MCF 10A (cell line): ENCODE measurements at regions not wholly inside any gene's neighbourhood (a gene's known extent, or its start where the extent isn't known, plus 50 kb on each side); places are given as distances from the start of the nearest gene placed in this dataset.

ENCODE experiments used
- BruUV-seq: library from RNA; stranded (reverse); fragments of 400-500 nt; replicated peaks from 2 replicates; lab custom pipeline; 2021; lab: Mats Ljungman, UMichigan
- CTCF ChIA-PET: fragments of 300-600 bp; sonication (Branson Sonifier 250); formaldehyde crosslinking; extraction: SDS; loops from one replicate; lab custom pipeline; 2021; ENCODE audit warnings: antibody characterized with exemption, inconsistent platforms; lab: Yijun Ruan, JAX
- POLR2A ChIA-PET: fragments of 300-600, 350-650 bp; sonication (Branson Sonifier 250); formaldehyde crosslinking; extraction: SDS; loops from one replicate; lab custom pipeline; 2020; ENCODE audit warnings: antibody characterized with exemption, inconsistent platforms; lab: Yijun Ruan, JAX
- DNase-seq: peaks from one replicate; pipeline ENCODE4 v3.0.0-alpha.2; 2018; ENCODE audit not compliant: unreplicated experiment
- H3K27ac Mint-ChIP-seq: one replicate; pipeline ENCODE4 v1.8.0; 2022; ENCODE audit warnings: mild to moderate bottlenecking, low read depth, mixed read lengths; ENCODE audit not compliant: unreplicated experiment
- H3K27me3 Mint-ChIP-seq: one replicate; pipeline ENCODE4 v1.8.0; 2022; ENCODE audit warnings: mixed read lengths; ENCODE audit not compliant: insufficient read depth, unreplicated experiment
- H3K36me3 Mint-ChIP-seq: one replicate; pipeline ENCODE4 v1.8.0; 2022; ENCODE audit warnings: mild to moderate bottlenecking, moderate library complexity, mixed read lengths; ENCODE audit not compliant: insufficient read depth, unreplicated experiment
- H3K4me1 Mint-ChIP-seq: one replicate; pipeline ENCODE4 v1.8.0; 2022; ENCODE audit warnings: mixed read lengths; ENCODE audit not compliant: insufficient read depth, unreplicated experiment
- H3K4me3 Mint-ChIP-seq: one replicate; pipeline ENCODE4 v1.8.0; 2022; ENCODE audit warnings: mild to moderate bottlenecking, moderate library complexity, mixed read lengths; ENCODE audit not compliant: unreplicated experiment
- H3K9me3 Mint-ChIP-seq: one replicate; pipeline ENCODE4 v1.8.0; 2022; ENCODE audit warnings: mixed read lengths; ENCODE audit not compliant: unreplicated experiment
- CTCF ChIP-seq: fragments of 200-600 bp; IDR thresholded peaks from one replicate; pipeline ENCODE4 v1.8.0; 2022; ENCODE audit warnings: antibody characterized with exemption, mild to moderate bottlenecking; ENCODE audit not compliant: unreplicated experiment
- intact Hi-C: fragments of 100-400 bp; cut with micrococcal nuclease; formaldehyde crosslinking; loops from 2 replicates; pipeline ENCODE4 v1.14.1; 2022

DNA sequence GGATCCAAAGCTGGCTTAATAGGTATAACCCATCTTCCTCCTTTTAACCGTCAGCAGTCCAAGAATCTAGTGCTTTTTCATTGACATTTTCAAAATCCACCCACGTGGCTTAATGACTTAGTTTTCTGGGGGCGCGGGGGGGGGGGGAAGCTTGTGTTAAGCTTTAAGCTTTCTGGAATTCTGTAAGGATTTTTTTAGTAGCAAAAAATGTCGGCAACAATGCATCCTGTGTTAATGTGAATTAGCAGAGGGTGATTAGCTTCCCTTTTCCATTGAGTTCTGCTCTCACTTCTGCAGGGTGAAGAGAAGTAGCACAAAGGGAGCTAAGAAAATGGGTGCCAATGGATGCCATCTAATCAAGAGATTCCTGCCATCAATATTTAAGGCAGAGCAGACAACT is 348.2 kb downstream of the SAMD5 start:
- intact Hi-C loops, result no loop called here
- CTCF ChIA-PET, result interaction anchor here (1.0 kb wide), 1 partner anchor 9 kb away, joined by 4 read pairs; no protein-coding TSS in a partner anchor
- no TSS peak for BruUV-seq

GRCh38 chr6:147858421-147858820 is 349.9 kb downstream of the SAMD5 start:
- no peaks in the 10 kb centered on the region for H3K4me1 Mint-ChIP-seq
- intact Hi-C loops, result no loop called here
- no TSS peak for BruUV-seq
- TF ChIP-seq CTCF, result no peak
- DNase-seq, result no peak
- H3K9me3 Mint-ChIP-seq, result no peaks in the 10 kb centered on the region
- H3K36me3 Mint-ChIP-seq, result peaks cover 7% of the 10 kb centered on the region
- no peaks in the 10 kb centered on the region for H3K27me3 Mint-ChIP-seq
- POLR2A ChIA-PET, result no interaction called here
- no peak overlapping the region for H3K27ac Mint-ChIP-seq
- CTCF ChIA-PET, result no interaction called here
- no peak overlapping the region for H3K4me3 Mint-ChIP-seq

More for the DNA sequence above, 348.2 kb downstream of the SAMD5 start:
- Mint-ChIP-seq H3K4me1 (no peaks in the 10 kb centered on the region), H3K4me3 (no peak overlapping the region), H3K27me3 (no peaks in the 10 kb centered on the region), H3K36me3 (peaks cover 7% of the 10 kb centered on the region), H3K27ac (no peak overlapping the region), H3K9me3 (no peaks in the 10 kb centered on the region)
- no peak for TF ChIP-seq CTCF
- no peak for DNase-seq
- POLR2A ChIA-PET, result interaction anchor here (1.2 kb wide), 1 partner anchor 9 kb away, joined by 3 read pairs; no protein-coding TSS in a partner anchor

- Mint-ChIP-seq H3K27ac (no peak overlapping the region), H3K27me3 (no peaks in the 10 kb centered on the region), H3K4me3 (no peak overlapping the region), H3K9me3 (no peaks in the 10 kb centered on the region), H3K36me3 (peaks cover 7% of the 10 kb centered on the region), H3K4me1 (no peaks in the 10 kb centered on the region)
- CTCF ChIA-PET, result no interaction called here
- no peak for DNase-seq
- no TSS peak for BruUV-seq
- intact Hi-C loops, result no loop called here
- POLR2A ChIA-PET, result no interaction called here
- no peak for TF ChIP-seq CTCF
Measured at GRCh38 chr6:147859071-147859470, 350.6 kb downstream of the SAMD5 start.

DNA sequence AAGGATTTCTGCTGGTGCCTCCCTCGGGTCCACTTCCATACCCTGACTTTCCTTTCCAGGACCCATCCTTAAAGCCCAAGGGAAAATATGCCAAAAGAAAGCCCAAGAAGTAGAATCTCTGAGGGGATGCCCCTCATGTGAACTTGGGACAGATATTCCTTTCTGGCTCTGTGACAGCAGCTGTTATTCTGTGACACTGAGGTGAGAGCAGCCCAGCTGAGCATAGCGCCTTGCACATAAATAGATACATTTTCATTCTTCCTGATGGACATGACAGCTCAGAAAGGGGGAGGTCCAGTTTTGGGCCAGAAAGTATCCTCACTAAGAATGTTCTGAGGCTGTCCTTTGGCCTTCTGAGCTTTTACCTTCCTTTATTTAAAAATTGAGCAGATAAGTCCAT is 353.2 kb downstream of the SAMD5 start:
- intact Hi-C loops, result no loop called here
- Mint-ChIP-seq H3K36me3 (no peaks in the 10 kb centered on the region), H3K4me3 (no peak overlapping the region), H3K27ac (no peak overlapping the region), H3K27me3 (no peaks in the 10 kb centered on the region), H3K4me1 (no peaks in the 10 kb centered on the region), H3K9me3 (no peaks in the 10 kb centered on the region)
- TF ChIP-seq CTCF, result no peak
- ChIA-PET CTCF (no interaction called here), POLR2A (interaction anchor here (0.7 kb wide), 1 partner anchor 15 kb away, joined by 3 read pairs; no protein-coding TSS in a partner anchor)
- no peak for DNase-seq
- BruUV-seq, result no TSS peak
